ENCODE measurements at regions not wholly inside any gene's neighbourhood (a gene's known extent, or its start where the extent isn't known, plus 50 kb on each side); places are given as distances from the start of the nearest gene placed in this dataset.

GRCh38 chr15:70260580-70260979, 162.9 kb upstream of the TLE3 start:
- TF ChIP-seq CTCF (IDR thresholded peaks at IDR 0.05) (no peak), POLR2A (IDR thresholded peaks at IDR 0.05) (no peak), POLR2AphosphoS5 (IDR thresholded peaks at IDR 0.05) (no peak)

Measured in prostate gland (tissue), 2 donors.